Mesenchymal stem cell (in vitro differentiated cells and primary cell): ENCODE measurements at regions not wholly inside any gene's neighbourhood (a gene's known extent, or its start where the extent isn't known, plus 50 kb on each side); places are given as distances from the start of the nearest gene placed in this dataset.

Source experiments
- DNase-seq: peaks from one replicate; pipeline ENCODE4 v3.0.0-alpha.2; 2013
- H2AFZ ChIP-seq: one replicate; pipeline ENCODE4 v1.6.1; 2013; ENCODE audit warnings: low read depth, mild to moderate bottlenecking, control low read depth, inconsistent platforms, low read length, moderate library complexity
- H2AK5ac ChIP-seq: 2 replicates; pipeline ENCODE4 v1.6.1; 2013; ENCODE audit warnings: low read length, moderate library complexity, mild to moderate bottlenecking, inconsistent platforms; ENCODE audit not compliant: severe bottlenecking
- H2BK120ac ChIP-seq: one replicate; pipeline ENCODE4 v1.6.1; 2013; ENCODE audit warnings: low read depth, mild to moderate bottlenecking, inconsistent platforms, low read length, moderate library complexity
- H2BK12ac ChIP-seq, 2 experiments: one replicate each; pipeline ENCODE4 v1.6.1; 2013; ENCODE audit warnings: inconsistent platforms in 2 of 2, low read length in 2 of 2, mild to moderate bottlenecking in 2 of 2, moderate library complexity in 2 of 2, control low read depth in 1 of 2
- H2BK15ac ChIP-seq: one replicate; pipeline ENCODE4 v1.6.1; 2013; ENCODE audit warnings: mild to moderate bottlenecking, low read depth, inconsistent platforms; ENCODE audit not compliant: poor library complexity, severe bottlenecking
- H2BK5ac ChIP-seq: 2 replicates; pipeline ENCODE4 v1.6.1; 2013; ENCODE audit warnings: low read depth, mild to moderate bottlenecking, low read length, control low read depth, inconsistent platforms; ENCODE audit not compliant: poor library complexity, severe bottlenecking
- H3K14ac ChIP-seq, 2 experiments: one replicate each; pipeline ENCODE4 v1.6.1; 2013; ENCODE audit warnings: inconsistent platforms in 2 of 2, low read length in 2 of 2, control low read depth in 1 of 2, mild to moderate bottlenecking in 1 of 2, moderate library complexity in 1 of 2
- H3K18ac ChIP-seq, 2 experiments: one replicate each; pipeline ENCODE4 v1.6.1; 2013; ENCODE audit warnings: inconsistent platforms in 2 of 2, low read length in 2 of 2, control low read depth in 1 of 2, low read depth in 1 of 2, mild to moderate bottlenecking in 1 of 2
- H3K23ac ChIP-seq, 2 experiments: one replicate each; pipeline ENCODE4 v1.6.1; 2013; ENCODE audit warnings: inconsistent platforms in 2 of 2, low read length in 2 of 2, mild to moderate bottlenecking in 2 of 2, moderate library complexity in 2 of 2, control low read depth in 1 of 2
- H3K27ac ChIP-seq: 2 replicates; pipeline ENCODE4 v1.5.1; 2013; ENCODE audit warnings: mild to moderate bottlenecking, moderate library complexity, low read length, control low read depth, inconsistent platforms; ENCODE audit not compliant: poor library complexity, severe bottlenecking
- H3K27me3 ChIP-seq, 2 experiments: 2 replicates each; pipeline versions ENCODE4 v1.6.1 to v1.7.0; 2013; ENCODE audit warnings: low read length in 2 of 2, mild to moderate bottlenecking in 2 of 2, moderate library complexity in 2 of 2, control low read depth in 1 of 2, inconsistent platforms in 1 of 2; ENCODE audit not compliant: control insufficient read depth in 1 of 2, insufficient read depth in 1 of 2
- H3K36me3 ChIP-seq, 2 experiments: 2 replicates each; pipeline versions ENCODE4 v1.6.1 to v1.7.0; 2013; ENCODE audit warnings: low read length in 2 of 2, control low read depth in 1 of 2, inconsistent platforms in 1 of 2, low read depth in 1 of 2, mild to moderate bottlenecking in 1 of 2; ENCODE audit not compliant: insufficient read depth in 2 of 2, control insufficient read depth in 1 of 2
- H3K4ac ChIP-seq, 2 experiments: one replicate each; pipeline ENCODE4 v1.6.1; 2013; ENCODE audit warnings: inconsistent platforms in 2 of 2, low read length in 2 of 2, mild to moderate bottlenecking in 2 of 2, moderate library complexity in 2 of 2, control low read depth in 1 of 2, low read depth in 1 of 2
- H3K4me1 ChIP-seq: 2 replicates; pipeline ENCODE4 v1.6.1; 2013; ENCODE audit warnings: low read depth, low read length, control low read depth; ENCODE audit not compliant: control insufficient read depth, insufficient read depth
- H3K4me2 ChIP-seq: 2 replicates; pipeline ENCODE4 v1.6.1; 2013; ENCODE audit warnings: low read length, mild to moderate bottlenecking, inconsistent platforms; ENCODE audit not compliant: poor library complexity, severe bottlenecking
- H3K4me3 ChIP-seq, 2 experiments: 2 replicates each; pipeline versions ENCODE4 v1.5.1 to v1.7.0; 2013; ENCODE audit warnings: low read length in 2 of 2, mild to moderate bottlenecking in 2 of 2, control low read depth in 1 of 2, low read depth in 1 of 2; ENCODE audit not compliant: insufficient read depth in 1 of 2
- H3K79me1 ChIP-seq: replicated peaks from 2 replicates; pipeline ENCODE4 v1.6.1; 2013; ENCODE audit warnings: mild to moderate bottlenecking, control low read depth, low read length, inconsistent platforms; ENCODE audit not compliant: poor library complexity, severe bottlenecking
- H3K9ac ChIP-seq: 2 replicates; pipeline ENCODE4 v1.7.0; 2013; ENCODE audit warnings: mild to moderate bottlenecking, low read length, moderate library complexity
- H3K9me3 ChIP-seq: 2 replicates; pipeline ENCODE4 v1.7.0; 2013; ENCODE audit warnings: mild to moderate bottlenecking, low read length; ENCODE audit not compliant: control insufficient read depth
- H4K8ac ChIP-seq: one replicate; pipeline ENCODE4 v1.6.1; 2013; ENCODE audit warnings: inconsistent platforms, mild to moderate bottlenecking, low read length, moderate library complexity
- H4K91ac ChIP-seq: one replicate; pipeline ENCODE4 v1.6.1; 2013; ENCODE audit warnings: mild to moderate bottlenecking, low read length, inconsistent platforms
- WGBS: methylation state at CpG from one replicate; pipeline ENCODE4 v1.1.7; 2013; ENCODE audit warnings: mixed read lengths; 5-methylcytosine and 5-hydroxymethylcytosine counted together

DNA sequence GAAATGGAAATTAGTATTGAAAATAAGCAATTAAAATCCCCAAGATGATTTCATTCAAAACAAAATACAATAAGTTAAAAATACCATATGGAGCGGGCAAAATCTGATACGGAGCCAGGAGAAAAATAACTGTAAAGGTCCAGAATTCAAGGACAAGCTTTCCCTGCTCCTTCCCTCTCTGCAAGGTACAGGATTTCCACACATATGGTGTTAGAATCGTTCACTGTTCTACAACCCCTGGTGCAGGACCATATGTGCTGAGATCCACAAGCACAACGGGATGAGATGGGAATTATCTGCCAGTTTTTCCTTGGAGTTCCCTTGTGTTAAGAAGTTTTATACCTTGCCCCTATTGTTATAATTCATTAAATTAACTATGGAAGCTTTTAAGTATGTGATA, 94.7 kb upstream of the DMAC1 start:
- H2BK5ac ChIP-seq: no peak overlapping the region
- H2AK5ac ChIP-seq: no peak overlapping the region
- no peak overlapping the region for H2BK120ac ChIP-seq
- no peak overlapping the region for H4K8ac ChIP-seq
- peaks cover 3% of the 10 kb centered on the region for H3K9me3 ChIP-seq
- H3K4me2 ChIP-seq: no peak overlapping the region
- H2BK12ac ChIP-seq: no peak overlapping the region
- no peak overlapping the region for H3K4ac ChIP-seq
- no peaks in the 10 kb centered on the region for H3K79me1 ChIP-seq
- H3K4me3 ChIP-seq: no peak overlapping the region
- no peak overlapping the region for H3K14ac ChIP-seq
- no peak overlapping the region for H3K18ac ChIP-seq
- no peak overlapping the region for H2BK15ac ChIP-seq
- no peaks in the 10 kb centered on the region for H3K4me1 ChIP-seq
- H3K27ac ChIP-seq: no peak overlapping the region
- H2AFZ ChIP-seq: no peak overlapping the region
- H3K9ac ChIP-seq: no peak overlapping the region
- H3K23ac ChIP-seq: no peak overlapping the region
- H4K91ac ChIP-seq: no peak overlapping the region
- no peaks in the 10 kb centered on the region for H3K36me3 ChIP-seq
- H3K27me3 ChIP-seq: no peaks in the 10 kb centered on the region
- DNase-seq: no peak
- 64% methylated on average over 3 of the region's 4 CpGs for WGBS

DNA sequence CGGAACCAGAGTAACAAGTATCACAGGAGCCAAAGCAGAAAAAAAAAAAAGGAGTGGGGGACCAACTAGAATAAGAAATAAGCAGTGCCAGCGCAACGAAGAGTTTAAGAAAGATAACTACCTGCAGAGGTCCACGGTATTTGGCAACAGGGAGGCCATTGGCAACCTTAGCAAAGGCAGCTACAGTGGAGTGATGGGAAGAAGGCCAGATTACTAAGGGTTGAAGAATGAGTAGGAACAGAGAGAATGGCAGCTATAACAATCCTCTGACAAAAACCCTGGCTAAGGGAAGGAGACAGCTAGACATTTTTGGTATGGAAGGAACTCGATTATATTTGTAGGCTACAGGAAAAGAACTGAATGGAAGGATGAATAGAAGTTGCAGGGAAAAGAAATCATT, 93.4 kb upstream of the DMAC1 start:
- no peak overlapping the region for H2BK15ac ChIP-seq
- no peak overlapping the region for H4K8ac ChIP-seq
- no peak overlapping the region for H3K4me3 ChIP-seq
- no peak overlapping the region for H3K4me2 ChIP-seq
- peaks cover 3% of the 10 kb centered on the region for H3K9me3 ChIP-seq
- no peak overlapping the region for H4K91ac ChIP-seq
- H3K27me3 ChIP-seq: no peaks in the 10 kb centered on the region
- H3K27ac ChIP-seq: no peak overlapping the region
- 76% methylated on average over 5 of the region's 5 CpGs for WGBS
- no peaks in the 10 kb centered on the region for H3K79me1 ChIP-seq
- no peak overlapping the region for H2BK120ac ChIP-seq
- H2AK5ac ChIP-seq: no peak overlapping the region
- no peak overlapping the region for H3K18ac ChIP-seq
- H3K23ac ChIP-seq: no peak overlapping the region
- no peak overlapping the region for H3K4ac ChIP-seq
- no peak overlapping the region for H2BK5ac ChIP-seq
- H2AFZ ChIP-seq: no peak overlapping the region
- H3K9ac ChIP-seq: no peak overlapping the region
- DNase-seq: no peak
- H3K4me1 ChIP-seq: no peaks in the 10 kb centered on the region
- H3K36me3 ChIP-seq: no peaks in the 10 kb centered on the region
- H3K14ac ChIP-seq: no peak overlapping the region
- no peak overlapping the region for H2BK12ac ChIP-seq

DNA sequence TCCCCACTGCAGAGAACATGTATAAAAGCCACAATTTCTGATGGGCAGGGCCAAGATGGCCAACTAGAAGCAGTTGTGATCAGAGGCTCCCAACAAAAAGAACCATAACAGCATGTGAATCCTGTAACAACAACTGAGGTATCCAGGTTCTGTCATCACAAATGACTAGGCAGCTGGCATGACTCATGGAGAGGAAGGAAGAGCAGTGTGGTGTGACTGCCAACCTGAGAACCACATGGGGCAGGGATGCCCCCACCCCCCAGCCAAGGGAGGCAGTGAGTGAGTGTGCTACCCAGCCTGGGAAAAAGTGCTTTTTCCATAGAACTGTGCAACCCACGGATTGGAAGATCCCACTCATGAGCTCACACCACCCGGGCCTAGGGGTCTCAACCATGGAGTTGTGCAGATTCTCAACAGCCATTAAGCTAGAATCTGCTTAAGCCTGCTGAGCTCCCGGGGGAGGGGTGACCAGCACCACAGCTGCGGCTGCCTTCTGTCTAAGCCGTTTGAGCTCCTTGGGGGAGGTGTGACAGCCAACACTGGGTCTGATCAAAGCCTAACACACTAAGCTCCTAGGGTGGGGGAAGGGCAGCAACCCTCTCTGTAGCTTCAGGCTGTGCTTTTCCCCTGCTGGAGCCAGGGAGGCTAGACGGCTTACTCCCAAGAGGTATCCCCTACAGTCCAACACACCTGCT, 80.1 kb upstream of the DMAC1 start:
- Histone ChIP-seq H3K4me1 (peaks cover 1% of the 10 kb centered on the region), H2BK15ac (no peak overlapping the region), H3K36me3 (no peaks in the 10 kb centered on the region), H3K9ac (no peak overlapping the region), H2BK120ac (no peak overlapping the region), H3K79me1 (no peaks in the 10 kb centered on the region), H4K91ac (no peak overlapping the region), H2BK5ac (no peak overlapping the region), H3K27ac (no peak overlapping the region), H3K4me2 (no peak overlapping the region), H3K4me3 (no peak overlapping the region), H3K23ac (no peak overlapping the region), H3K27me3 (no peaks in the 10 kb centered on the region), H2AFZ (no peak overlapping the region), H3K14ac (no peak overlapping the region), H3K4ac (no peak overlapping the region), H3K18ac (no peak overlapping the region), H2AK5ac (no peak overlapping the region), H3K9me3 (no peaks in the 10 kb centered on the region), H2BK12ac (no peak overlapping the region), H4K8ac (no peak overlapping the region)
- no peak for DNase-seq
- 30% methylated on average over 6 of the region's 6 CpGs for WGBS

DNA sequence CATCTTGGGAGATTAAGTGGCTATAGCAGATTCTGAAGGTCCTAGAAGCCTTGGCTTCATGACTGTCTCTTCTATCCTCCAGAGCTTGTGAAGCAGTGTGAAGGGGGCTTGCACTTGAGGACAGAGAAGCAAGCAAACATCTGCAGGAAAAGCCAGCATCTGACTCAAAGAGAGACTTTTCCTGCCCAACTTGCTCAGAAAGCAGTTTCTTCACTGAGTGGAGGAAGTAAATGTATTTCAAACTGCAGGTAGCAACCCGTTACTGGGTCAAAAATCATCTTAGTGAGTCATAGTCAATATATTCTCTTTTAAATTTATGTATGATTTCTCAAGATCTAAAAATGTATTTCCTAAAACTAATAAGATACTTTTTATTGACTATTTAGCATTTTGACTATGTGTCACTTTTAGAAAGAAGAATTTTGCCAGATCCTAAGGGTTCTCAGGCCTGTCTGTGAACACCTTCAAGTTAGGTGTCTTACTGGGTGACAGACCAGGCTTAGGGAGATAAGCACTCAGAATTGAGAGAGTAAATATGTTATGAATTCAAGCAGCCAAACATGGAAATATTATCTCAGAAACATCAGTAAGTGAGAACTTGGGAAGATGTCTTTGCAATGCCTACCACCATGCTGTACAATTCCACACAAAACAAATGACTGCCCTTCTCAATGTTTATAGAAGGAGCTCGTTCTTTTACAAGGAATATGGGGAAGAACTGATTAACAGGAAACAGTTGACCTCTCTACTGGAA, 72.6 kb upstream of the DMAC1 start:
- no peak overlapping the region for H3K4ac ChIP-seq
- no peak overlapping the region for H3K9ac ChIP-seq
- no peaks in the 10 kb centered on the region for H3K36me3 ChIP-seq
- no peaks in the 10 kb centered on the region for H3K79me1 ChIP-seq
- no peak overlapping the region for H2AFZ ChIP-seq
- no peak overlapping the region for H4K91ac ChIP-seq
- H2BK5ac ChIP-seq: no peak overlapping the region
- H3K27me3 ChIP-seq: no peaks in the 10 kb centered on the region
- H3K14ac ChIP-seq: no peak overlapping the region
- H3K4me2 ChIP-seq: no peak overlapping the region
- WGBS: no CpG with 5 or more reads among the region's 2 CpGs
- no peak overlapping the region for H4K8ac ChIP-seq
- H3K9me3 ChIP-seq: no peaks in the 10 kb centered on the region
- no peak overlapping the region for H3K27ac ChIP-seq
- no peak overlapping the region for H3K23ac ChIP-seq
- H3K4me1 ChIP-seq: no peaks in the 10 kb centered on the region
- H2BK12ac ChIP-seq: no peak overlapping the region
- H2AK5ac ChIP-seq: no peak overlapping the region
- H3K18ac ChIP-seq: no peak overlapping the region
- no peak overlapping the region for H2BK120ac ChIP-seq
- H3K4me3 ChIP-seq: no peak overlapping the region
- no peak overlapping the region for H2BK15ac ChIP-seq
- DNase-seq: no peak
